HEK293T (cell line): ENCODE measurements at regions not wholly inside any gene's neighbourhood (a gene's known extent, or its start where the extent isn't known, plus 50 kb on each side); places are given as distances from the start of the nearest gene placed in this dataset.

ENCODE experiments used
- CTBP1 ChIP-seq: fragments of 450-650 bp; IDR thresholded peaks from 2 replicates; pipeline ENCODE4 v1.6.1; 2016; ENCODE audit warnings: borderline replicate concordance
- ELF4 ChIP-seq: fragments of 450-650 bp; IDR thresholded peaks from 2 replicates; pipeline ENCODE4 v1.6.1; 2017; ENCODE audit warnings: antibody characterized with exemption
- FOXM1 ChIP-seq: fragments of 450-650 bp; IDR thresholded peaks from 2 replicates; pipeline ENCODE4 v1.6.1; 2017; ENCODE audit warnings: mild to moderate bottlenecking, borderline replicate concordance
- HDGF ChIP-seq: fragments of 450-650 bp; IDR thresholded peaks from 2 replicates; pipeline ENCODE4 v1.6.1; 2017; ENCODE audit warnings: antibody characterized with exemption, borderline replicate concordance
- SP1 ChIP-seq: fragments of 450-650 bp; IDR thresholded peaks from 2 replicates; pipeline ENCODE4 v1.6.1; 2017
- SUZ12 ChIP-seq: fragments of 450-650 bp; IDR thresholded peaks from 2 replicates; pipeline ENCODE4 v1.6.1; 2016; ENCODE audit warnings: mild to moderate bottlenecking
- TF ChIP-seq, protein P1 (sequence below): fragments of 450-650 bp; IDR thresholded peaks from 2 replicates; pipeline ENCODE4 v1.6.1; 2016

DNA sequence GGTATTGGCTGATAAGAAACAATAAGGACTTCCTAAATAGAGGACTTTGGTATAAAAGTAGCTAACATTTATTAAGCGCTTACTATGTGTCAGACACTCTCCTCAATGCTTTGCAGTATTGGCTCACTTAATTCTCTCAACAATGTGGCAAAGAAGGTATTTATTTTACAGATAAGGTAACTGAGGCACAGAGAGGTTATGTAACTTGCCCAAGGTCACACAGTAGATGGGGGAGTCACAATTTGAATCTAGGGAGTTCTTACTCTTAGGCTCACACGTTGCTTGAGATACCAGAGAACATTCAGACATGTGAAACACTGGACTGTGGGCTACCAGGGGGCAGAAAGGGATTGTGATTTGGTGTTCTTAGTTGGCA lies 60.8 kb upstream of the GPR158 start:
- TF ChIP-seq CTBP1, result no peak
- TF ChIP-seq SUZ12, result no peak
- TF ChIP-seq SP1, result no peak
- TF ChIP-seq HDGF, result no peak
- no peak for TF ChIP-seq ELF4
- TF ChIP-seq, protein P1, sequence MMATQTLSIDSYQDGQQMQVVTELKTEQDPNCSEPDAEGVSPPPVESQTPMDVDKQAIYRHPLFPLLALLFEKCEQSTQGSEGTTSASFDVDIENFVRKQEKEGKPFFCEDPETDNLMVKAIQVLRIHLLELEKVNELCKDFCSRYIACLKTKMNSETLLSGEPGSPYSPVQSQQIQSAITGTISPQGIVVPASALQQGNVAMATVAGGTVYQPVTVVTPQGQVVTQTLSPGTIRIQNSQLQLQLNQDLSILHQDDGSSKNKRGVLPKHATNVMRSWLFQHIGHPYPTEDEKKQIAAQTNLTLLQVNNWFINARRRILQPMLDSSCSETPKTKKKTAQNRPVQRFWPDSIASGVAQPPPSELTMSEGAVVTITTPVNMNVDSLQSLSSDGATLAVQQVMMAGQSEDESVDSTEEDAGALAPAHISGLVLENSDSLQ, result no peak
- TF ChIP-seq FOXM1, result no peak
